NCI-H2029 treated with DMSO at 0.1 percent for 48 hours (cell line): ENCODE measurements at regions not wholly inside any gene's neighbourhood (a gene's known extent, or its start where the extent isn't known, plus 50 kb on each side); places are given as distances from the start of the nearest gene placed in this dataset.
"Not testable (repeated sequence)": the region's sequence is repeated elsewhere in the genome, so short reads cannot be mapped to it uniquely, and the experiment has no call there.

Experiments
- DNase-seq: peaks from one replicate; lab custom pipeline; 2025; lab: John Stamatoyannopoulos, UW

GRCh38 chr6:121641158-121641557 is 205.7 kb downstream of the GJA1 start:
- DNase-seq = no peak

- DNase-seq = no peak
These were observed 209.8 kb downstream of the GJA1 start for GRCh38 chr6:121645100-121645745.

- no peak for DNase-seq
These were observed 212.5 kb downstream of the GJA1 start for GRCh38 chr6:121647905-121648304.

- no peak for DNase-seq
These were observed 214.5 kb downstream of the GJA1 start for GRCh38 chr6:121649951-121650350.

- DNase-seq = no peak
These were observed 216.0 kb downstream of the GJA1 start for GRCh38 chr6:121651420-121651819.

- DNase-seq = no peak
These were observed 216.8 kb downstream of the GJA1 start for GRCh38 chr6:121652223-121652622.

GRCh38 chr6:121652726-121653623 is 217.5 kb downstream of the GJA1 start:
- DNase-seq = no peak

- DNase-seq = no peak
These were observed 218.2 kb downstream of the GJA1 start for GRCh38 chr6:121653624-121654008.

- DNase-seq = no peak
These were observed 222.5 kb downstream of the GJA1 start for GRCh38 chr6:121657972-121658371.

GRCh38 chr6:121660277-121660676 is 224.8 kb downstream of the GJA1 start:
- no peak for DNase-seq

GRCh38 chr6:121663292-121663810 is 227.9 kb downstream of the GJA1 start:
- DNase-seq = no peak

- DNase-seq = no peak
These were observed 228.7 kb downstream of the GJA1 start for GRCh38 chr6:121664158-121664557.

GRCh38 chr6:121666814-121667213 is 231.4 kb downstream of the GJA1 start:
- no peak for DNase-seq

- no peak for DNase-seq
These were observed 232.8 kb downstream of the GJA1 start for GRCh38 chr6:121668259-121668658.

GRCh38 chr6:121670511-121670910 is 235.1 kb downstream of the GJA1 start:
- DNase-seq = no peak

GRCh38 chr6:121677571-121677970 is 242.1 kb downstream of the GJA1 start:
- no peak for DNase-seq

GRCh38 chr6:121678245-121678644 is 242.8 kb downstream of the GJA1 start:
- DNase-seq = no peak

GRCh38 chr6:121680058-121680457 is 244.6 kb downstream of the GJA1 start:
- DNase-seq = no peak

GRCh38 chr6:121682666-121683065 is 247.2 kb downstream of the GJA1 start:
- DNase-seq = no peak

- not testable (repeated sequence) for DNase-seq
These were observed 250.4 kb downstream of the GJA1 start for GRCh38 chr6:121685806-121686205.

GRCh38 chr6:121686611-121687023 is 251.2 kb downstream of the GJA1 start:
- no peak for DNase-seq

- no peak for DNase-seq
These were observed 253.5 kb downstream of the GJA1 start for GRCh38 chr6:121688974-121689373.

- no peak for DNase-seq
These were observed 255.7 kb downstream of the GJA1 start for GRCh38 chr6:121691126-121691551.
